SU-DHL-6 (cell line): ENCODE measurements at regions not wholly inside any gene's neighbourhood (a gene's known extent, or its start where the extent isn't known, plus 50 kb on each side); places are given as distances from the start of the nearest gene placed in this dataset.
"Not testable (repeated sequence)": the region's sequence is repeated elsewhere in the genome, so short reads cannot be mapped to it uniquely, and the experiment has no call there.

Experiments
- EZH2phosphoT487 ChIP-seq: fragments of 200-600 bp; sonication (generic), shearing (Covaris generic); conservative IDR thresholded peaks from 2 replicates; pipeline ENCODE4 v1.6.1; 2018; ENCODE audit warnings: mild to moderate bottlenecking, antibody characterized with exemption, low read length, moderate library complexity, mixed read lengths
- TF ChIP-seq, protein P1 (sequence below): fragments of 200-600 bp; sonication (generic); IDR thresholded peaks from one replicate; pipeline ENCODE4 v1.5.1; 2017; ENCODE audit warnings: antibody characterized with exemption, mild to moderate bottlenecking, low read length, moderate library complexity; ENCODE audit not compliant: insufficient read depth, poor library complexity, severe bottlenecking

DNA sequence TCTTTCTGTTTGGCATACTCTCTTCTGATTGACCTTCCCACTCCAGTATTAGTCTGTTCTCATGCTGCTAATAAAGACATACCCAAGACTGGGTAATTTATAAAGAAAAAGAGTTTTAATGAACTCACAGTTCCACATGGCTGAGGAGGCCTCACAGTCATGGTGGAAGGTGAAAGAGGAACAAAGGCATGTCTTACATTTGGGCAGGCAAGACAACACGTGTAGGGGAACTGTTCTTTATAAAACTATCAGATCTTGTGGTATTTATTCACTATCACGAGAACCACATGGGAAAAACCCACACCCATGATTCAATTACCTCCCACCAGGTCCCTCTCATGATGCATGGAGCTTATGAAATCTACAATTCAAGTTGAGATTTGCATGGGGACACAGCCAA is 767.3 kb downstream of the ZBBX start:
- TF ChIP-seq, protein P1, sequence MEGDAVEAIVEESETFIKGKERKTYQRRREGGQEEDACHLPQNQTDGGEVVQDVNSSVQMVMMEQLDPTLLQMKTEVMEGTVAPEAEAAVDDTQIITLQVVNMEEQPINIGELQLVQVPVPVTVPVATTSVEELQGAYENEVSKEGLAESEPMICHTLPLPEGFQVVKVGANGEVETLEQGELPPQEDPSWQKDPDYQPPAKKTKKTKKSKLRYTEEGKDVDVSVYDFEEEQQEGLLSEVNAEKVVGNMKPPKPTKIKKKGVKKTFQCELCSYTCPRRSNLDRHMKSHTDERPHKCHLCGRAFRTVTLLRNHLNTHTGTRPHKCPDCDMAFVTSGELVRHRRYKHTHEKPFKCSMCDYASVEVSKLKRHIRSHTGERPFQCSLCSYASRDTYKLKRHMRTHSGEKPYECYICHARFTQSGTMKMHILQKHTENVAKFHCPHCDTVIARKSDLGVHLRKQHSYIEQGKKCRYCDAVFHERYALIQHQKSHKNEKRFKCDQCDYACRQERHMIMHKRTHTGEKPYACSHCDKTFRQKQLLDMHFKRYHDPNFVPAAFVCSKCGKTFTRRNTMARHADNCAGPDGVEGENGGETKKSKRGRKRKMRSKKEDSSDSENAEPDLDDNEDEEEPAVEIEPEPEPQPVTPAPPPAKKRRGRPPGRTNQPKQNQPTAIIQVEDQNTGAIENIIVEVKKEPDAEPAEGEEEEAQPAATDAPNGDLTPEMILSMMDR, result not testable (repeated sequence)
- TF ChIP-seq EZH2phosphoT487, result not testable (repeated sequence)
